Pancreas (tissue), 10 donors: ENCODE measurements at regions not wholly inside any gene's neighbourhood (a gene's known extent, or its start where the extent isn't known, plus 50 kb on each side); places are given as distances from the start of the nearest gene placed in this dataset.

ENCODE experiments used
- ATAC-seq, 4 donors: fragments of 200-7000 bp; cut with Tn5 transposase; one replicate each; pipeline versions ENCODE4 v1.8.0 to v1.9.1; 2020; ENCODE audit warnings: mild to moderate bottlenecking in 4 of 4, moderate library complexity in 4 of 4
- DNase-seq, 6 donors: peaks; one replicate each; pipeline ENCODE4 v3.0.0-alpha.2; 2020
- FAIRE-seq: peaks from 2 replicates; lab custom pipeline; 2012; peaks lifted over from hg19 to GRCh38; lab: Jason Lieb, UNC
- H3K27ac ChIP-seq, 4 donors: fragments of 200-600 bp; sonication (generic); 1 replicate in 3 of 4; 2 replicates in 1 of 4; pipeline versions ENCODE4 v1.5.0 to v1.8.0; 2020
- H3K27me3 ChIP-seq, 4 donors: fragments of 200-600 bp; one replicate each; pipeline ENCODE4 v1.8.0; 2021
- H3K36me3 ChIP-seq, 3 donors: fragments of 200-600 bp; sonication (generic) in 1 of 3; one replicate each; pipeline versions ENCODE4 v1.5.0 to v1.8.0; 2020 to 2021
- H3K4me1 ChIP-seq, 3 donors: fragments of 200-600 bp; one replicate each; pipeline ENCODE4 v1.8.0; 2021
- H3K4me3 ChIP-seq, 4 donors: fragments of 200-600 bp; sonication (generic) in 2 of 4; one replicate each; pipeline versions ENCODE4 v1.5.0 to v1.8.0; 2020 to 2021
- H3K9me3 ChIP-seq, 4 donors: fragments of 200-600 bp; one replicate each; pipeline ENCODE4 v1.8.0; 2021
- CTCF ChIP-seq, 4 donors: fragments of 200-600 bp; sonication (generic) in 3 of 4; IDR thresholded peaks; one replicate each; pipeline versions ENCODE4 v1.5.0 to v1.8.0; 2021; ENCODE audit warnings: antibody characterized with exemption in 4 of 4
- WGBS, 2 donors: extraction: QIAGEN DNeasy Blood & Tissue Kit; methylation state at CpG; one replicate each; pipeline ENCODE4 v1.1.7; 2013; 5-methylcytosine and 5-hydroxymethylcytosine counted together
- intact Hi-C, 3 donors: fragments of 100-400 bp; cut with DNase I; formaldehyde crosslinking; loops; one replicate each; pipeline versions ENCODE4 v1.11.1 to v1.14.2; 2022
- donor health status: healthy with polysubstance abuse.
- donor health status: DM: no; HTN: no; CAD: no; lungs with moderate emphysema.
- donor health status: DM: no; HTN: no; CAD: no.
- donor health status: control.
- donor health status: control.
- donor health status: Bipolar disorder and iron deficiency.
- donor health status: DM: yes; HTN: yes; CAD: no.
- donor health status: DM: no; HTN: no; CAD: no.
- donor health status: DM: no; HTN: no; CAD: no.
- donor health status: DM: yes; HTN: yes; CAD: no.

GRCh38 chr18:46331316-46331715 lies 227.1 kb downstream of the HAUS1 start:
- Histone ChIP-seq H3K27me3 (no peaks in the 10 kb centered on the region), H3K27ac (no peak overlapping the region), H3K4me1 (no peaks in the 10 kb centered on the region), H3K4me3 (no peak overlapping the region), H3K9me3 (no peaks in the 10 kb centered on the region), H3K36me3 (no peaks in the 10 kb centered on the region)
- WGBS, 2 donors, result 66 to 88% methylated on average over 1 of the region's 1 CpG
- FAIRE-seq (no peak), ATAC-seq (no peak), DNase-seq (no peak)
- TF ChIP-seq CTCF (IDR thresholded peaks at IDR 0.05), result no peak
- intact Hi-C loops, result no loop called here

GRCh38 chr18:46332286-46332801 lies 228.2 kb downstream of the HAUS1 start:
- no peak for TF ChIP-seq CTCF (IDR thresholded peaks at IDR 0.05)
- ATAC-seq, result no peak
- no peaks in the 10 kb centered on the region for H3K9me3 ChIP-seq
- intact Hi-C loops, result no loop called here
- H3K27ac ChIP-seq, result no peak overlapping the region
- no peaks in the 10 kb centered on the region for H3K36me3 ChIP-seq
- no peak overlapping the region for H3K4me3 ChIP-seq
- 72 to 77% methylated on average over 6 of the region's 6 CpGs for WGBS, 2 donors
- no peak for DNase-seq
- no peaks in the 10 kb centered on the region for H3K4me1 ChIP-seq
- no peak for FAIRE-seq
- no peaks in the 10 kb centered on the region for H3K27me3 ChIP-seq

GRCh38 chr18:46332921-46333341 lies 228.7 kb downstream of the HAUS1 start:
- no peak for FAIRE-seq
- Histone ChIP-seq H3K9me3 (no peaks in the 10 kb centered on the region), H3K36me3 (no peaks in the 10 kb centered on the region), H3K4me1 (no peaks in the 10 kb centered on the region), H3K4me3 (peak overlapping the region in 2 of 4 donors; percentile 47 to 49), H3K27me3 (no peaks in the 10 kb centered on the region), H3K27ac (no peak overlapping the region)
- peak; percentile 67 to 78 (median 74) for ATAC-seq
- TF ChIP-seq CTCF (IDR thresholded peaks at IDR 0.05), result no peak
- peak in 4 of 6 donors; percentile 35 to 53 (median 44) for DNase-seq
- intact Hi-C loops, result no loop called here
- 8 to 9% methylated on average over 9 of the region's 9 CpGs for WGBS, 2 donors

DNA sequence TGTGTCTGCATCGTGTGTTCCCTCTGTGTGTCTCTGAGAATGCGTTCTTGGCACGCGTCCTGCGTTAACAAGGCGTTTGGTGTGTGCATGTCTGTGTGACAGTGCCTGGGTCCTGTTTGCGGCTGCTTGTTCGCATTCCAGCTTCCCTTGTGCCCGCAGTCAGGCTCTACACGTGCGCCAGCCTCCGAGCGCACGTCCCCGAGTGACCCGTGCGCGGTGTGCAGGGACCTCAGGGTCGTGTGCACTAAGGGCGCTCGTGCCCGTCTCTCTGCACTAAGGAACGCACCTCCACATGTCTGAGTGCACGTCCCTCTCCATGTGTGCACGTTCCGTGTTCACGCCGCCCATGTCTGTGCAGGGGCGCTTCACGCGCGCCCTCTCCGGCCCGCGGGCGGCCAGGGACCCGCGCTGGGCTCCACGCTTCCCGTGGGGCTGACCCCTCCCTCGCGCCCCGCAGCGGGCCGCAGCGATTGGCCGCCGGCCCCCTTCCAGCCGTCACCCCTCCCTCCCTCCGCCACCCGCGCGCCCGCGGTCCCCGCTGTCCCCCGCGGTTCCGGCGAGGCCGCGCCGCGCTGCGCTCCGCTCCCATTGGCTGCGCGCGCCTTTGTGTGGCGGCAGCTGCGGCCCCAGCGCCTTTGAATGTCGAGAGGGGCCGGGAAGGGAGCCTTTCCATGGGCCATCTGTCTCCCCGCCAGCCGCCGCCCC lies 229.4 kb downstream of the HAUS1 start:
- WGBS, 2 donors, result 1% methylated on average over 56 to 77 of the region's 77 CpGs
- ATAC-seq (peak; percentile 57 to 78 (median 73)), FAIRE-seq (no peak), DNase-seq (peak in 2 of 6 donors; percentile 17 to 66)
- Histone ChIP-seq H3K27ac (no peak overlapping the region), H3K4me1 (no peaks in the 10 kb centered on the region), H3K4me3 (peak overlapping the region; percentile 37 to 49 (median 42)), H3K27me3 (no peaks in the 10 kb centered on the region), H3K9me3 (no peaks in the 10 kb centered on the region), H3K36me3 (no peaks in the 10 kb centered on the region)
- intact Hi-C loops, result no loop called here
- no peak for TF ChIP-seq CTCF (IDR thresholded peaks at IDR 0.05)

DNA sequence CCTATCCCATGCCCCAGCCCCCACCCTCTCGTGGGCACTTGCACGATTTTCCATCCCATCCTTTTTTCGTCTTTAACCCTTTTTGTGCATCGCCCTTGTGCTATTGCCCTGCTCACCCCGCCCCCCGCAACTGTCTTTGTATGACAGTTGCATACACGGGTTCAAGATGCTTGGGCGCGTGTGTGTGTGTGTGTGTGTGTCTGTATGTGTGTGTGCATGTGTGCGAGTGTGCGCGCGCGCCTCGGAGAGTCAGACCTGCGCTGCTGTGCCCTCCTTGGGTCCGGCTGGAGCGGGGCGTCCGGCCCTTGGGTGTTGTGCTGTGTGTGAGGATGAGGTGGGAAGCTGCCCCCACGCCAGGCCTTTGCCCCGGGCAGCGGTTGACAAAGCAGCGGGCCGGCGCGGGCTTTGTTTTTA lies 230.7 kb downstream of the HAUS1 start:
- DNase-seq (no peak), ATAC-seq (peak in 1 of 4 donors; percentile 26), FAIRE-seq (no peak)
- Histone ChIP-seq H3K9me3 (no peaks in the 10 kb centered on the region), H3K36me3 (no peaks in the 10 kb centered on the region), H3K4me3 (peak overlapping the region in 1 of 4 donors; percentile 1), H3K27ac (no peak overlapping the region), H3K27me3 (no peaks in the 10 kb centered on the region), H3K4me1 (no peaks in the 10 kb centered on the region)
- intact Hi-C loops, result no loop called here
- 14 to 21% methylated on average over 21 to 27 of the region's 27 CpGs for WGBS, 2 donors
- TF ChIP-seq CTCF (IDR thresholded peaks at IDR 0.05), result no peak
